Activated CD8-positive, alpha-beta memory T cell treated with anti-CD3 and anti-CD28 coated beads for 1 hour (primary cell): ENCODE measurements at regions not wholly inside any gene's neighbourhood (a gene's known extent, or its start where the extent isn't known, plus 50 kb on each side); places are given as distances from the start of the nearest gene placed in this dataset.
"Not testable (repeated sequence)": the region's sequence is repeated elsewhere in the genome, so short reads cannot be mapped to it uniquely, and the experiment has no call there.

Source experiments
- DNase-seq, 2 donors: peaks; one replicate each; pipeline ENCODE4 v3.0.0-alpha.2; 2020; ENCODE audit warnings: low read depth in 1 of 2; ENCODE audit errors: extremely low read depth in 1 of 2

DNA sequence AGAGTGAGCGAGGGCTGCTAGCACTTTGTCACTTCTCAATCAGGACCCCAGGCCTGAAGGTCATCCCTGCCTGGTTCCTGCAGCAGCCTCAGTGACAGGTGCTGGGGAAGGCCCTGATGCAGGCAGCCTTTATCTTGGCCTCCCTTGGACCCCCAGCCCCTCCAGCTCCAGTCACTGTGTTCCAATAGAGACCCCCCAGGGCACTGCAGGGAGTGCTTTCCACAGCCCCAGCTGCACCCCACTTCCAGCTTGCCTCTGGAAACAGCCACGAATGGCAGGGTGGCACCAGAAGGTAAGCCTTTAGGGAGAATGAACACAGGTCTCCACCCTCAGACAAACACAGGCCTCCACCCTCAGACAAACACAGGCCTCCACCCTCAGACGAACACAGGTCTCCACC lies 241.6 kb upstream of the SGCG start:
- no peak for DNase-seq

DNA sequence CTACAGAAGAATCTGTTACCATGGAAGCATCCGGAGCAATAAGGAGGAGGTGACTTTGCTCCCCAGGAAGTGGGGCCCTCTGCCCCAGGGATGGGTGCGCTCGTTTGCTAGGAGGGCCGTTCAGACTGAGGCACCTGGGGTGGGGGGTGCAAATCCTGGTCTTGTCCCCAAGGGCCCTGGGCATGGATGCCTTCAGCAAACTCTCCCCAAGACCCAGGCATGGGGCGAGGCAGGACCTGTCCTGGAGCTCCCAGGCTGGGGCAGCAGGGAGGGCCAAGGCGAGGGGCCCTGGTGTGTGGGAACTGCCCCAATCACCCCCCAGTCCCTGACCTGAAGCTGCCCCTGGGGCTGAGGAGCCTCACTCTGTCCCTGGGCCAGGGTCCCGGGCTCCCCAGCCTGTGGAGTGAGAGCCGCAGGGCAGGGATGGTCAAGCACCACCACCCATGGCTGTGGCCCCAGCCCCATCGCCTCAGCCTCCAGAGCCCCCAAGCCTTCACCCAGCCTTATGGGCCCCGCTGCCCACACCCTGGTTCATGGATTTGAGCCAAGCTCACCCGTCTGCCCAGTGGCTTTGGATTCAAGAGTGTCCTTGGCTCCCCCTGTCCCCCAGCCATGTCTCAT lies 240.6 kb upstream of the SGCG start:
- DNase-seq, result no peak

- no peak for DNase-seq
Observed at GRCh38 chr13:22940736-22941135, 240.0 kb upstream of the SGCG start.

GRCh38 chr13:22941495-22941894 lies 239.3 kb upstream of the SGCG start:
- not testable (repeated sequence) for DNase-seq

- DNase-seq, result not testable (repeated sequence)
Observed at GRCh38 chr13:22942831-22943230, 237.9 kb upstream of the SGCG start.

GRCh38 chr13:22944378-22944777 lies 236.4 kb upstream of the SGCG start:
- DNase-seq, result no peak

GRCh38 chr13:22945321-22946226 lies 235.2 kb upstream of the SGCG start:
- DNase-seq, result no peak

DNA sequence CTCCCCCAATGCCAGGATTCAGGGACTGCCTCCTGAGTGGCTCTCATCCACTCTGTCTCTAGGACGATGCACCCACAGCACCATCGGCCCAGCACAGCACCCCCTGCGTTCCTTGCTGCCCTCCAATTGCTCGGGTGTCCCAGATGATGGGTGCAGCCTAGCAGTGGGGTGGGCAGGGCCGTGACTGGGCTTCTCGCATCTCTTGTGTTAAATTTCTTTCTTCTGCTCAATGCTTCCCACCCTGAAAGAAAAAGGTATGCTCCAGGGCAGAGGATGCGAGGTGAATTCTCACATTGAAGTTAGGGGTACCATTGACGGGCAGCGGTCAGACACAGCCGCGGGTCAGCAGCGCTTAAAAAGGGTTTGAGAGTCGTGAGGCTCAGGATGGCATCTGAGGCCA lies 232.4 kb upstream of the SGCG start:
- no peak for DNase-seq

GRCh38 chr13:22952018-22952417 lies 228.8 kb upstream of the SGCG start:
- not testable (repeated sequence) for DNase-seq

DNA sequence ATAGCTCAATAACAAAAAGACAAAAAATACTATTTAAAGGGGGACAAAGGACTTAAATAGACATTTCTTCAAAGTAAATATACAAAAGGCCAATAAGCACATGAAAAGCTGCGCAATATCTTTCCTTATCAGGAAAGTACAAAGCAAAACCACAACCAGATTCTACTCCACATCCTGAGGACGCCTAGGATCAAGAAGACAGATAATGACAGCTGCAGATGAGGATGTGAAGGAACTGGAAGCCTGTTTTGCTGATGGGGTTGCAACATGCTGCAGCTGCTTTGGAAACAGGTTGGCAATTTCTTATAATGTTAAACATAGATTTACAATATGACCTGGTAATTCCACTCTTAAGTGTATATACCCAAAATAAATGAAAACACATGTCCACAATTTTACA lies 225.6 kb upstream of the SGCG start:
- not testable (repeated sequence) for DNase-seq

GRCh38 chr13:22956456-22957115 lies 224.2 kb upstream of the SGCG start:
- not testable (repeated sequence) for DNase-seq

- DNase-seq, result not testable (repeated sequence)
Observed at GRCh38 chr13:22959859-22960258, 220.9 kb upstream of the SGCG start.

GRCh38 chr13:22960827-22961226 lies 220.0 kb upstream of the SGCG start:
- no peak for DNase-seq

GRCh38 chr13:22961342-22961741 lies 219.4 kb upstream of the SGCG start:
- DNase-seq, result not testable (repeated sequence)

DNA sequence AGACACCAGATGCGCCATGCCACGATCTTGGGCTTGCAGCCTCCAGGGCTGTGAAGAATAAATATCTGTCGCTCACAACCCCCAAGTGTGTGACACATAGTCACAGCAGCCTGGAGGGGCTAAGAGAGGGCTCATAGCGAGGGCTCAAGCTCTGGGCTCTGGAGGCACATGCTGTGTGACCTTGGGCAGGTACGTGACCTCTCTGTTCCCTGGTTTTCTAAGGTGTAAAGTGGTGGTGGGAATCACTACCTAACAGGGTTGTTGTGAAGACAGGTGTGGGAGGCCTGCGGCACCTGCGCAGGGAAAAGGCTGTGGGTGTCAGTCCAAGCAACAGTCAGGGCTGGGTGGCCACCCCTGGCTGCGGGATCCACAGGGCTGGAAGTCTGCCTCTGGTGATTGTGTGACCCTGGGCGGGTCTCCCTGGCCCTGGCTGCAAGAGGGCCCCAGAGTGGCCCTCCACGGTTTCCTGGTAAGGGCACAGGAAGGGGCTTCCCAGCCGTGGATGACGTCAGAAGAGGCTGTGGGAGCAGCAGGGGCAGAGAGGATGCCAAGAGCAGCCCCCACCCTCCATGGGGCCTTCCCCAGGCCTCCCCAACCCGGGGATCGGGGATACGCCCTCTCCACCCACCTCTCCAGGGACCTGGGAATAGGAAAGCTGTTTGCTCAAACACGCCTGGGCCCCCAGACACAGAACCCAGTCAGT lies 218.8 kb upstream of the SGCG start:
- DNase-seq, result no peak

DNA sequence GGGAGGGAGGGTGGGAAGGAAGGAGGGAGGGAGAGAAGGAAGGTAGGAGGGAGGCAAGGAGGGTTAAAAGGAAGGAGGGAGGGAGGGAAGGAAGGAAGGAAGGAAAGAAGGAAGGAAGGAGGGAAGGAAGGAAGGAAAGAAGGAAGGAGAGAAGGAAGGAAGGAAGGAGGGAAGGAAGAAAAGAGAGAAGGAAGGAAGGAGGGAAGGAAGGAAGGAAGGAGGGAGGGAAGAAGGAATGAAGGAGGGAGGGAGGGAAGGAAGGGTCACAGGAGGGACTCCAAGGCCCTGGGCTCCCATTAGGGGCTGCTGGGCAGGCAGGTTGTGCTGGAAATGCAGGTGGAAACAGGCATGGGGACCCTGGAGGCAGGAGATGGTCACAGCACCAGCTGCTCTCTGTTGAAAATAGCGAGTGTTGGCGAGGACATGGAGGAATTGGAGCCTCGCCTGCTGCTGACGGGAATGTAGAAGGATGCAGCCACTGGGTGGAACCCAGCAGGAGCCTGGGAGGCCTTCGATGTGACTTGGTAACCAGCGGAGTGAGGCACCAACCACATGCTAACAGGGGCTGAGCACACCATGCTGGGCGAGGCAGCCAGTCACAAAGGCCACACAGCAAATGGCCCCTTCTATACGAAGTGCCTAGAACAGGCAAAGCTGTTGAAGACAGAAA lies 217.3 kb upstream of the SGCG start:
- not testable (repeated sequence) for DNase-seq

- DNase-seq, result no peak
Observed at GRCh38 chr13:22964245-22964966, 216.4 kb upstream of the SGCG start.

DNA sequence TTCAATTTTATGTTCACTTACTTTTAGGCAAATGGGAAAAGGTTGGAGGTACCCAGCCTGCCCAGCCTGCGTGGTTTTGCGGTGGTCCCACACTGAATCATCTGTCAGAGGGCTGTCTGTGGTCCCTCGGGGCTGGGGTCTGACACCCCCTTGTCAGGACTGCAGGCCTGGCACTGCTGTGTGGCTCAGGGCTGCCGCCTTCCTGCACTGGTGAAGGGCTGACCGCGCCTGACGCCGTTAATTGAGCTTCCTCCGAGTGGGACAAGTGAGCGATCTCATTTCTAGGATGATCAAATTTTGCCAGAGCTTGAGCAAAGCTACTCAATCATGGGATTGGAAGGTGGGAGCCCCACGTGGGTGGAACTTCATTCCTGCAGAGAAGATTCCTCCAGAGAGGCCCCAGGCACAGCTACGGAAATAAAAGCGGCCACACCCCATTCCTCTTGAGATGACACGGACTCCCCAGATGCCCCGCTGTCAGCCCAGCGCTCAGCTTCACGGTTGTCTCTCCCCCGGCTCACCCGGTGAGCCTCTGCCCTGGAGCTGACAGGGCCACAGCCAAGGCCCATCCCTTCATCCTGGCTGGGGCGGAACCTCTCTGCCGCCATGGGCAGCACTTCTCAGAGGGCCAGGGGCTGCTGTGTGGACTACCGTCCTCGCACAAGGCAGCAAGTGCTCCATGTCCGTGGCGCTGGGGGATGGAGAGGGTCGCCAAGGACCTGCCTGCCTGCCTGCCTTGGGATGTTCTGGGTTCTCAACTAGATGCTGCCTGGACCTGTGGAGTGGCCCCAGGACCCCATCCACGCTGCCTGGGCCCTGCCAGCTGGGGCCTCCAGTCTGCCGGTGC lies 215.5 kb upstream of the SGCG start:
- DNase-seq, result not testable (repeated sequence)

- not testable (repeated sequence) for DNase-seq
Observed at GRCh38 chr13:22965858-22966239, 214.9 kb upstream of the SGCG start.
